GM12801 (cell line): ENCODE measurements at regions not wholly inside any gene's neighbourhood (a gene's known extent, or its start where the extent isn't known, plus 50 kb on each side); places are given as distances from the start of the nearest gene placed in this dataset.

Experiments
- TF ChIP-seq, protein P1 (sequence below): IDR thresholded peaks from one replicate; pipeline ENCODE4 v1.5.1; 2011; ENCODE audit warnings: control low read depth; ENCODE audit not compliant: insufficient read length; ENCODE audit errors: extremely low read depth

DNA sequence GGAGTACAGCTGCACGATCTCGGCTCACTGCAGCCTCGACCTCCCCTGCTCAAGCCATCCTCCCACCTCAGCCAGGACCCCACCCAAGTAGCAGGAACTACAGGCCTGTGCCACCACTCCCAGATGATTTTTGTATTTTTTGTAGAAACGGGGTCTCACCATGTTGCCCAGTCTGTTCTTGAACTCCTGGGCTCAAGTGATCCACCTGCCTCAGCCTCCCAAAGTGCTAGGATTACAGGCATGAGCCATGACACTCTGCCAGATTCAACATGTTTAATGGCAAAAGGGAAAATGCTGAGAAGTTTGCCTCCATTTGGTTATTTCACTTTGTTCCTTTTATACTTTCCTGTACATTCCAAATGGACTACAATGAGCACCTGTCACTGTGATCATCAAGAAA, 65.8 kb downstream of the ZIC5 start:
- TF ChIP-seq, protein P1, sequence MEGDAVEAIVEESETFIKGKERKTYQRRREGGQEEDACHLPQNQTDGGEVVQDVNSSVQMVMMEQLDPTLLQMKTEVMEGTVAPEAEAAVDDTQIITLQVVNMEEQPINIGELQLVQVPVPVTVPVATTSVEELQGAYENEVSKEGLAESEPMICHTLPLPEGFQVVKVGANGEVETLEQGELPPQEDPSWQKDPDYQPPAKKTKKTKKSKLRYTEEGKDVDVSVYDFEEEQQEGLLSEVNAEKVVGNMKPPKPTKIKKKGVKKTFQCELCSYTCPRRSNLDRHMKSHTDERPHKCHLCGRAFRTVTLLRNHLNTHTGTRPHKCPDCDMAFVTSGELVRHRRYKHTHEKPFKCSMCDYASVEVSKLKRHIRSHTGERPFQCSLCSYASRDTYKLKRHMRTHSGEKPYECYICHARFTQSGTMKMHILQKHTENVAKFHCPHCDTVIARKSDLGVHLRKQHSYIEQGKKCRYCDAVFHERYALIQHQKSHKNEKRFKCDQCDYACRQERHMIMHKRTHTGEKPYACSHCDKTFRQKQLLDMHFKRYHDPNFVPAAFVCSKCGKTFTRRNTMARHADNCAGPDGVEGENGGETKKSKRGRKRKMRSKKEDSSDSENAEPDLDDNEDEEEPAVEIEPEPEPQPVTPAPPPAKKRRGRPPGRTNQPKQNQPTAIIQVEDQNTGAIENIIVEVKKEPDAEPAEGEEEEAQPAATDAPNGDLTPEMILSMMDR = no peak

DNA sequence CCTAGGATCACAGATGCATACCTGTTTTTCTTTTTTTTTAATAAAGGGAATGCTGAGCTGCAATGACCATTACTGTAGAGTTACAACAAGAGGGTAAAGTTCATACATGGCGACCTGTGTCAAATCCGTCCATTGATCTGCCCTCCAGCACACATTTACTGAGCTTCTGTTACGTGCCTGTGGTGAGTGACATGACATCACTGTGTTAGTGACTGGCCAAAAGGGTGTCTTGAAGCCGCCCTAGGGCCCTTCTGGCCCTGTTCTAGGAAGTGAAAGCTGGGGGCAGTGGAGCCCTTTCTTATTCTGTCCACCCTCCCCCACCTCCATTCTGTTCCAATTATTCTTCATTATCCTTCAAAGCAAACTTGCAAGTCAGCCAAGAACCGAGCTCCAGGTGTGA, 66.3 kb downstream of the ZIC5 start:
- TF ChIP-seq, protein P1 = no peak

DNA sequence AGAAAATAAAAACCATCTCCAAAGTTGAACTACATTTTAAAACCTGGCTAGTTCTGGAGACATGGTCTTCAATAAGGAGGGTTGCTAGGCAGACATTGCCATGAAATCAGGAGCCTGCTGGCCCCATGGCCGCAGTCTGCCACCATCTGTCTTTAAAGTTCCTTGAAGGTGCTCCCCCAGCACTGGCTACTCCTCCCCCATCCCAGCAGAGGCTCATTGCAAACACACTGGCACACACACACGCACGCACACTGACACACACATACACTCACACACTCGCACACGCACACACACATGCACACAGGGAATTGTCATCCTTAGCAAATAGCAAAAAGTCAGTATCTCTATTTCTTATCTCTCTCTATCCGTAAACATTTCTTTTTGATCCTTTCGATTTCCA, 68.4 kb downstream of the ZIC5 start:
- TF ChIP-seq, protein P1 = no peak

DNA sequence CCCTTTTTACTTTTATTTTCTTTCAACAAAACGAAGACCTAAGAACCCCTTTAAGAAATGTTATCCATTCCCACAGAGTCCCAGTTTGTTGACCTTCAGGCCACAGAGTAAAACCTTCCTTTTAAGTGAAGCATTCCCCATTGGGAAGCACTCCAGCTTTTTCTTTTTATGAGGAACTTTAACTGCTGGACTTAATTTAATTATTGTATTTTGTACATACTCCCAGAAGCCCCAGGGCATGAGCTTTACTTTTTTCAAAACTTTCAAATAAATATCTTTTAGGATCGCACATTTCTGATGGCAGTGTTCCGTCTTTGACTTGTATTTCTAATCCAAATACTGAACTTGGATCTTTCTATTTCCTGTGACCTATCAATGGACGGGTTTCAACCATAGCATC, 68.9 kb downstream of the ZIC5 start:
- TF ChIP-seq, protein P1 = no peak

DNA sequence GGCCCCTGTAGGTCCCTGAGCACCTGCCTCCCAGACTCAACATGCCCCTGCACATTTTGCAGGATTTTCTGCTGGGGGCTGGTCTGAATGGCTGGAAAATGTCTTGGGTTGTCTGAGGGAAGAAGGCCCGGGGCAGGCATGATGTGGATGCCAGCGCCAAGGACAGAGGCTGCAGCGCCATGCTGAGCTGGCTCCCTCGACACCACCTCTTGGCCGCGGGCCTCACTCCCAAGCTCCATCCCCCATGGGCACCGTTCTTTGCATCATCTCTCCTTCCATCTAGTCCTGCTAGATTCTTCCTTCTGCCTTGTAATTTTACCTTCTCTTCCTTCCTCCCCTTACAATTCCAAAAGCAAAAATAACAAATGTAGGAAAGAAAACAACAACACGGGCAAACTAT, 70.6 kb downstream of the ZIC5 start:
- TF ChIP-seq, protein P1 = no peak

DNA sequence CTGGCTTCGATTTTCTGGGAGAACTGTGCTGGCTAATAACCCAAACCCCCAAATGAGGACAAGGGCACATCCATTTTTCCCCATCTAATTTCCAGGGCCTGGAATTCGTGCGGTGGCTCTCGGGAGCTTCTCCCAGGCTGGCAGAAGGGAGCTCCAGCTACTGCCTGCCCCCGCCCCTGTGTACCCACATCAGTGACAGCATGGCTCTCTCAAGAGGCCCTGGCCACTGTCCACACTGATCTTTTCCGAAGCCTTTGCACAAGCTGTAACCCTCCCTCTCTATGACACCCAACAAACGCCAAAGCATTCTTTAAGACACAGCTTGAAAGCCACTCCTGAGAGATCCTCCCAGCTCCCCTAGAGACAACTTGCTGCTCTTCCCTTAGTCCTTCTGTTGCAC, 73.1 kb downstream of the ZIC5 start:
- TF ChIP-seq, protein P1 = no peak

DNA sequence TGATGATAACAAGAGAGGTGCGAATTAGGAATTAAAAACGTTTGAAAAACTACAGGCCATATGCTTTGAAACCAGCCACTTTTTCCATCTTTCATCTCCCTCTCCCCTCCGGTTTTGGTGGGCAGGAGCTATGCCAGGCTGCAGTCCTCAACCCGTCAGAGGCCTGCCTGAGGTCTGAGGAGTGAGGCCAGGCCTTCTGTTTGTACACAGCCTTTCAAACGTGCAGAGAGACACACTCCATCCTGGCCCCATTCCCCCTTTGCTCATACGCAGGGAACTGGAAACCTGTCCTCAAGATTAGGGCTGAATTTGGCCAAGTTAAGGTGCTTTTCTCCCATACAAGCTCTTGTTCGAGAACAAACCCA, 74.5 kb downstream of the ZIC5 start:
- TF ChIP-seq, protein P1 = no peak
